SKM-1 treated with dmso at 0.1 percent for 144 hours (cell line): ENCODE measurements at regions not wholly inside any gene's neighbourhood (a gene's known extent, or its start where the extent isn't known, plus 50 kb on each side); places are given as distances from the start of the nearest gene placed in this dataset.
"Not testable (repeated sequence)": the region's sequence is repeated elsewhere in the genome, so short reads cannot be mapped to it uniquely, and the experiment has no call there.

Experiments
- DNase-seq: peaks from one replicate; lab custom pipeline; 2025; ENCODE audit not compliant: unreplicated experiment; lab: John Stamatoyannopoulos, UW

DNA sequence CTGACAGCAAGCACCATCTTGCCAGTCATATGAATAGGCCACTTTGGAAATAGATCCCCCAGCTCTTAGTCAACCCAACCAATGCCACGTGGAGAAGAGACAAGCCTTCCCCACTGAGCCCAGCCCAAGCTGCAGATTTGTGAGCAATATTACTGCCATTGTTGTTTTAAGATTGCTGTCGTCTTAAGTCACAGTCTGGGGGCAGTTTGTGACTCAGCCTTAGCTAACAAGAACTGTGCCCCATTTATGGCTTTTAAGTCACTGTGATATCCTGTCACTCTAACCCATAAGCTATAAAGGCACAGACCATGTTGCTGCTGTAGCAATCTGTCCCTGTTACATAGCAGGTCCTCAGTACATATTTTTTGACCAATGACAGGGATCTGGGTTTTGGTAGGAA is 464.2 kb downstream of the MED13L start:
- no peak for DNase-seq

GRCh38 chr12:115811929-115812328 is 465.6 kb downstream of the MED13L start:
- DNase-seq, result no peak

DNA sequence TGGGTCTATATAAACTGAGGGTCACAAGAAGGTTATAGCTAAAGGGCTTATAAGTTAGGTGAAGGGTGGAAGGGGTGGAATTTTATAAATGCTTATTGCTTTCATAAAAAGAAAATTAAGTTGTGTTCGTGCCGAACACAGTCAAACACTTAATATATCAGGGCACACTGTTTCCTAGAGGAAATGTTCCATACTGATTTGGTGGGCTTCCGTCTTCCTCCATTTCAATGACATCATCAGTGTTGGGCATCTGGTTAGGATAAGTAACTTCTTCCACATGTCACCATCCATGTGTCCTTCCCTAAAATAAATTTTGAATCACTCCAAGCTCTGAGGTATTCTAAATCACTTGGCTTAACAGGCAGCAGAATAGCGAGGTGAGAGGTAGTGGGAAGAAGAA is 466.4 kb downstream of the MED13L start:
- no peak for DNase-seq

GRCh38 chr12:115810122-115810901 is 467.2 kb downstream of the MED13L start:
- DNase-seq, result no peak

- DNase-seq, result no peak
Measured at GRCh38 chr12:115806000-115806399, 471.5 kb downstream of the MED13L start.

DNA sequence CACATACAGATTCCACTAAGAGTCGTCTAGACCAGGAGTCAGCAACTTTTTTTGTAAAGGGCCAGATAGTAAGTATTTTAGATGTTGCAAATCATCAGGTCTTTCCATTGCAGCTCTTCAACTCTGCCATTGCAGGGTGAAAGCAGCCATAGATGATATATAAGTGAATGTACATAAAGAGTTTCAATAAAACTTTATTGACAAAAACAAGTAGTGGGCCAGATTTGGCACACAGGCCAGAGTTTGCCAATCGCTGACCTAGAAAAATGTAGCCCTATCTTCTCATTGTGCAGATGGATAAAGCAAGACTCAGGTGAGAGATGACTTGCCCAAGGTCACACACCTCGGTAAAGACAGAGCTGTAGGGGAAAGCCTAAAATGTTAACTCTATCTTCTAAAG is 474.7 kb downstream of the MED13L start:
- DNase-seq, result no peak

DNA sequence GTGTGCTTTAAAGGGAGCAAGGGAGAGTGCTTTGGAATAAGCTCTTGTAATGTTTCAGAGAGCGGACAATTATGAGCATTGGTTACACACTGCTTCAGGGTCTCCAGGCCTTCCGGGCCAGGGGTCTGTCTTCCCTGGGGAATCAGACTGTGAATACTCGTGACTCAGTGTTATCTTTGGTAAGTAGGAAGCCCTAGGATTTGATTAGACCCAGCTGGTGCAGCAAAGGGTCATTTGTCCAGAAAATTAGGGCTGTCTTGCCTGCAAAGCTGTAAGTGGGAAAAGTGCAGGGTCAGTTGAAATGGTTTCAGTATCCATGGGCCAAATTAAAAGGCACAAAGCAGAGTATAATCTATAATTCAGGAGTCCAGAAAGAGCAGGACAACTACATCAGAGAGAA is 475.6 kb downstream of the MED13L start:
- DNase-seq, result no peak

GRCh38 chr12:115799610-115800009 is 477.9 kb downstream of the MED13L start:
- DNase-seq, result no peak

GRCh38 chr12:115798309-115798917 is 479.1 kb downstream of the MED13L start:
- no peak for DNase-seq

GRCh38 chr12:115794659-115795081 is 482.8 kb downstream of the MED13L start:
- no peak for DNase-seq

- DNase-seq, result no peak
Measured at GRCh38 chr12:115791331-115791730, 486.2 kb downstream of the MED13L start.

DNA sequence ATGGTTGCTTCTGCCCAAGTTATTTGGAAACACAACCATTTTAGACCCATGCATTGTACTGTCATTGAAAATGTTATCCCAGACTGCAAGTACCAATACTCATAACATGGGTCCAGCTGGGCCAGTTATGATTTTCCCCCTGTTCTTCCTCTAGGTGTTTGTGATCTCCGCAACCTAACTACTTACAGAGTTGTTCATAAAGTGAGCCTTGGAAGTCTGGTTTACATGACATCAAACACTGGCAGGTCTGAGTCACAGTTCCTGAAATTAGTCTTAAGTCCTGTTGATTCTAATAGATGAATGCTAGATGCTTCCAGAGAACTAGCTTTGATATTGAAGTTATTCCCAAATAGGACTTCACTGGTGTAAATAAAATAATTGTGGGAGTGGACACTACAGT is 487.0 kb downstream of the MED13L start:
- DNase-seq, result no peak

GRCh38 chr12:115786490-115786889 is 491.0 kb downstream of the MED13L start:
- DNase-seq, result not testable (repeated sequence)

DNA sequence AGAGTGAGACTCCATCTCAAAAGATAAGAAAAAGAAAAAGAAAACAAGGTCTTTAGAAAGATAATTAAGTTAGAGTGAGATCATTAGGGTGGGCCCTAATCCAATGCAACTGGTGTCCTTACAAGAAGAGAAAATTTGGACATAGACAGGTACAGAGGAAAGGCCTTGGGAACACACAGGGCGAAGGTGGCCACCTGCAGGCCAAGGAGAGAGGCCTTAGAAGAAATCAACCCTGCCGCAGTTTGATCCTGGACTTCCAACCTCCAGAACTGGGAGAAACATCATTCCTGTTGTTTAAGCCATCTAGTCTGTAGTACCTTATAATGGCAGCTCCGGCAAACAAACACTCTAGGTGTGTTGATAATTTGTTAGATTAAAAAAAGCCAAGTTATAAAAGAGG is 491.9 kb downstream of the MED13L start:
- DNase-seq, result no peak

DNA sequence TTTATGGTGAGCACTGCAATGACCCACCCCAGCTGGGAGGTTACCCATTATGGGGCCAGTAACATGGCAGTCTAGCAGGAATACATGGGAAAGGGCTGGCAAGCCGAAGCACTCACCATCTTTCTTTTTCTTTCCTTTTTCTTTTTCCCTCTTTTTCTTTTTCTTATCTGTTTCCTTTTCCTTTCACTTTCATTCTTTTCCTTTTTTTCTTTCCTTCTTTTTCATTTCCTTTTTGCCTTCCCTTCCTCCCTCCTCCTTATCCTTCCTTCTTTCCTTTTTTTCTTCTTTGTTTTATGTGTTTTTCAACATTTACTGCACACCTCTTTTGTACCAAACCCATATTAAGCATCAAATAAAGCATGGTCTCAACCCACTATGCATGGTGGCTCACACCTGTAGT is 501.1 kb downstream of the MED13L start:
- DNase-seq, result no peak

- no peak for DNase-seq
Measured at GRCh38 chr12:115774148-115774895, 503.2 kb downstream of the MED13L start.

GRCh38 chr12:115771601-115772000 is 505.9 kb downstream of the MED13L start:
- no peak for DNase-seq

- no peak for DNase-seq
Measured at GRCh38 chr12:115771065-115771464, 506.4 kb downstream of the MED13L start.

DNA sequence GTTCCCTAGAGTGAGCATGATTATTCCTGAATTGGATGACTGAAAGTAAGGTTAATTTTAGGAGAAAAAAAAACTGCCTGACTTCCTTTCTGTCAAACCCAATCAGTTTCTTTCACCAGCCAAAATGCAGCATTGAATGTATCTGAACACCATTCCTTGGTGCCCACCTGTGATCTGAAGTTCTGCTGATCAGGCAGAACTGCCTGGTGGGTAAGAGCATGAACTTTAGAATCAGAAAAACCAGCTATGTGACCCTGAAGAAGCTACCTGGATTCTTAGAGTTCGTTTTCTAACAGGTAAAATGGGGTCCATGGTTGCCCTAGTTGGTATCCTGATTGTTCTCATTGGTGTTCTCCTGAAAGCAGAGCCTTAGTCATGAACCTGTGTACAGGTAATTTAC is 506.9 kb downstream of the MED13L start:
- no peak for DNase-seq

- DNase-seq, result no peak
Measured at GRCh38 chr12:115767916-115768315, 509.6 kb downstream of the MED13L start.

DNA sequence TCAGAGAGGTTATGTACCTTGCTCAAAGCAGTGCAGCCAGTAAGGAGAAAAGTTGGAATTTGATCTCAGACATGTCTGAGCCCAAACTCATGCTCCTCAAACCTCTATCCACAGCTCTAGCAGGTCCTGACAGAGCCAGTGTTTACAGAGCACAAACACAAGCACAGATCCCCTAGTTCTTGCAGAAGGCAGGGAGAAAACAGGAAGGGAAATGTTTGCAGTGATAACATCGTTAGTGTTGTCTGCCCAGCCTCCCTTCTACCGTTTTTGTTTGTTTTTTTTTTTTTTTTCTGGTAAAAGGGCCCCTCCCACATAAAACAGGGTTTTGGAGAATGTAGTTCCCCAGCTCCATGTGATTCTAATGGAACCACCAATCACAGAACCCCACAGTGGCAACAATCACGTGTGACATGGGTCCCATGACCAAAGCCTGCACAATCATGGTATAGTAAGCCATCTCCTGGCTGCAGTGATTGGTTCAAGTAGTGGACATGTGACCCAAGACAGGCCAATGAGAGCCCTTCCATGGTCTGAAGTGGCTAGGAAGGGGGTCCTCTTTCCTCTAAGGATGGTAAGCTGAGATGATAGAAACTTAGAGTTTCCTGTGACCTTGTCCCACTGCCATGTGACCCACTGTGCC is 513.4 kb downstream of the MED13L start:
- no peak for DNase-seq

DNA sequence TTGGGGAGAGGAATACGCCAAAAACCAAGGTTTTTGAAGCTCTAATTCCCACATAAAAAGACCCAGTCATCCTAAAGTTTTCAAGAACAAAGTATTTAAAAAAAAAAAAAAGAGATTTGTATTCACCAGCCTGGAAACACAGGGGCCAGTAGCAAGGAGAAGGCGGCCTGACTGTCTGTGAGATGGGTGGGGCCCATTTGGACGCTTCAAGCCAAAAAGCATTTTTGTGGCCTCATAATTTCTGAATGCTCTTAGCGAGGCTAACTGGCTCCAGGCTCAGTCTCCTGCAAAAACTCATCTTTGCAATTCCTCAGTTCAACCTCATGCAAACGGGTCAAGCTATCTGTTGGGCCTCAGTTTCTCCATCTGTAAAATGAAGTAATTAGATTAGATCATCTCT is 514.1 kb downstream of the MED13L start:
- no peak for DNase-seq
